ENCODE measurements at regions not wholly inside any gene's neighbourhood (a gene's known extent, or its start where the extent isn't known, plus 50 kb on each side); places are given as distances from the start of the nearest gene placed in this dataset.

DNA sequence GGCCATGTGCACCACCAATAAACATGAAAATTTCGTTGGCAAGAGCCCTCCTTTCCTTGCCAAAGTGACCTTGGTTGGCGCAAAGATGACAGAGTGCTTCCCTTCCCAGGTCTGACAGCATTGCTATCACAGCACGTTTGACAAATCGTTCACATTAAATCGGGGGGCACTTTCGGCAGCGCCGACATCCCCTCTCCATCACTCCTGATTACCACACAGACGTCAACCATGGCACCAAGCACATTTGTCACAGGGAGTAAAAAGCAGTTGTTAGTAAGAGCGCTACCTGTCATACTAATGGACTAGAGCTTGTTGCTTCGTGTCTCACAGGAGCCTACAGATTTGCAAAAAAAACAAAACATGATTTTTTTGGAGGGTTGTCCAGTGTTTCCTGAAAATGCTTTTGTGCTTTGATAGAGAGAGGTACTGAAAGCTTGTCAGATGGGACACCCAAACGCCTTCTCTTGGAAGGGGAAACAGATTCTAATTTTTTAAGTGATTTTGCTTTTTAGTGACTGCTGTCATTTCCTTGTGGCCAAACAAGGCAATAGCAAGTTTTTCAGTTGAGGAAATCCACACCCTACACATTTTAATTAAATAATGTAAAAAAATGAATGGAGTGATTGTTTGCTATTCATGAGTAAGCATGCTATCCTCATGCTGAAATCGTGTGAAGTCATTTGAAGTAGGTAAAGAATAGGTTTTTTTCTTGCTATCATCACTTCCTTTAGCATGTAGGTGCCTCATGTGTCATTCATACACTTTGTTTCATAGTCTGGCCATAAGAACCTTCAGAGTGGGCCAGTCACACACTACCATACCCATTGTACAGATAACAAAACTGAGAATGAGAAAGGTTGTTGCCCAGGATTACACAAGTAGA is 682.8 kb upstream of the WWC1 start:
- Mint-ChIP-seq H3K27ac (no peak overlapping the region), H3K9me3 (peaks cover 3% of the 10 kb centered on the region), H3K4me1 (no peaks in the 10 kb centered on the region), H3K36me3 (no peaks in the 10 kb centered on the region), H3K4me3 (no peak overlapping the region)
- DNase-seq (ENCODE audit: low spot score in 2 of 2) = no peak
- ATAC-seq = no peak

DNA sequence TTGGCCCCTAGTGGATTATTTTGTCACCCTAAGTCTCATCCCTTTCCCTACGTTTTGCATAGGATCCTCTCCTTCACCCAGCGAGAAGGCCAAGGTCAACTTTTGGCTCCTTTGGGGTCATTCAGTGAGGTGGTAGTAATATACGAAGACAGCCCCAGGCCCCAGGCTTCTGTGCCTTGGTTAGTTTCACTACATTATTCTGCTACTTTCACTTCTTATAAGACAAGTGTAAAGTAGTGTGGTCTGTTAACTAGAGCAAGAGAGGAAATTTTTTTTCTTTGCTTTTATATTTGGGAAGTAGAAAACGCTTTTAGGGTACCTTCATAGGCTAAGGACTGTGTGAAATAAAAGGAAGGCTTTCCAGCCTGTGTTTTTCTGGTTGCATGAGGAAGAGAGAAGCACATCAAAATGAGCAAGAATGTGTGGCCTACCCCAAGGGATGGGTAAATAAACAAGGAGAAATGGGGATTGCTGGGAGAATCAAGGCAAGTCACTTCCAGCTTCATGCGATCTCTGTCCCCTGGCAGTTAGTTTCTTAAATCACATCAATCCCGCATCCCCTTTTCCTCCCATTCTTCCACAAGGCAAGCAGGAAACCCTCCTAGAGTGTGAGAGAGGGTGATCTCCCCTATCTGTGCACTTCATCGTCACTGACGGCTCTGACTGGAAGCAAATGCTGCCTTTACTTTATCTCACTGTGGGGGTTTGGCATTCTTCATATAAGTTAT is 677.0 kb upstream of the WWC1 start:
- Mint-ChIP-seq H3K27ac (no peak overlapping the region), H3K4me3 (no peak overlapping the region), H3K4me1 (no peaks in the 10 kb centered on the region), H3K9me3 (peaks cover 4% of the 10 kb centered on the region), H3K36me3 (no peaks in the 10 kb centered on the region)
- DNase-seq (ENCODE audit: low spot score in 2 of 2) = no peak
- no peak for ATAC-seq

DNA sequence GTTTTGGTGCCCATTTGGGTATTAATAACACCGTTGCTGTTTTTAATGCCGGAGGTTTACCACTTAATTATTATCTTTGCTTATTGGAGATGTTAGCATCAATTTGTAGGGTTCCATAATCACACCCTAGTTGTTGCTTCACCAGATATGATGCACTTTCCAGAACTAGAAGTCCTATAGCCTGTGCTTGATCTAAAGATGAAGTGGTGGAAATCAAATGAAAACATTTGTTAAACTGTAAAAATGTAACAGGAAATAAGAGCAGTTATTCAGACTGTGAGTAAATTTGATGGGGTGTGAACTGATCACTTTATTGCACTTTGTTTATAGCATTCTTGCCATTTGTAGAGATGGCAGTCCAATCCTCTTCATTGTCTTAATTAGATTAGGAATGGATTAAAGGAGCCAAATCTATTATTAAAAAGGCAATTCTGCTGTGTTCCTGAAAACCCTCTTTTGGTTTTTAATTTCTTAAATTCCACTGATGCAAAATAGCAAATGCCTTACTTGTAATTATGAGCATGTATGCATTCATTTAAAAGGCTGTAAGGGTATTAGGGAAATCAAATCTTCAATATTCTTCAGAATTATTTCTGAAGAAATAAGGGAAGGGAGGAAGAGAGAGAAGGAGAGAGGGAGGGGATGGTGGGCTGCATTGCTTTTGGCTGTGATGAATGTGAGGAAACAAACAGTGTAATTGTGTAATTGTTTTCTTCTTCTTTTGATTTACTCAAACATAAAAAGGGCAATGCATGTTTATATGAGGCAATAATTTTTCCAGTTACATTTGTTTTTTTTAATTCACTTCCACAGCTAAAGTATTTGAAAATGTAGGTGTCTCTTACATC is 675.2 kb upstream of the WWC1 start:
- no peak overlapping the region for H3K27ac Mint-ChIP-seq
- H3K4me3 Mint-ChIP-seq = no peak overlapping the region
- H3K36me3 Mint-ChIP-seq = no peaks in the 10 kb centered on the region
- DNase-seq (ENCODE audit: low spot score in 2 of 2) = no peak
- ATAC-seq = no peak
- peaks cover 10% of the 10 kb centered on the region for H3K9me3 Mint-ChIP-seq
- no peaks in the 10 kb centered on the region for H3K4me1 Mint-ChIP-seq

DNA sequence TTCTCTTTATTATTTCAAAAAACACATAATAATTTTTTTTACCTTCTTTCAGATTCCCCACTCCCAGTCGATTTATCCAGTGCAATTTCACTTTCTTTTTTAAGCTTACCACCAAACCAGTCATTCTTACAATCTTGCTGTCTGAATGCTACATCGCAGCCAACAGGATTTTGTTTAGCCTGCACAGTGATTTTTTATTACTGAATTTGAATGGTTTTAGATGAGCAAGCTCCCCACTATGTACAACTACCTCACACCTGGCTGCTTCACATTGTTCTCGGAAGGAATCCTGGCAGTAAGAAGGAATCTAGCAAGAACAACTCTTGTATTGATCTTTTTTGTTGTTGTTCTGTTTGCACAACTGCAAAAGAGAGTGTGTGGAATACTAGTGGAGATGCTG is 668.1 kb upstream of the WWC1 start:
- no peak overlapping the region for H3K27ac Mint-ChIP-seq
- H3K9me3 Mint-ChIP-seq = peaks cover 13% of the 10 kb centered on the region
- no peak overlapping the region for H3K4me3 Mint-ChIP-seq
- H3K36me3 Mint-ChIP-seq = no peaks in the 10 kb centered on the region
- ATAC-seq (no peak), DNase-seq (ENCODE audit: low spot score in 2 of 2) (no peak)
- H3K4me1 Mint-ChIP-seq = no peaks in the 10 kb centered on the region

DNA sequence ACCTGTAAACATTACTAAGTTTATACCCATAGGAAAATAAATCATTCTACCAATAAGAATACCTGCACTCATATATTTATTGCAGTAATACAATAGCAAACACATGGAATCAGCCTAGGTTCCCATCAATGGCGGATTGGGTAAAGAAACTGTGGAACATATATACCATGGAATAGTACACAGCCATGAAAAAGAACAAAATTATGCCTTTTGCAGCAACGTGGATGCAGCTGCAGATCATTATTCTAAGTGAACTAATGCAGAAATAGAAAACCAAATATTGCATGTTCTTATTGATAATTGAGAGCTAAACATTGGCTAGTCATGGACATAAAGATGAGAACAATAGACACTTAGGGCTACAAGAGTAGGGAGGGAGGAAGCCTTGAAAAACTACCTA is 667.4 kb upstream of the WWC1 start:
- peaks cover 13% of the 10 kb centered on the region for H3K9me3 Mint-ChIP-seq
- no peak overlapping the region for H3K27ac Mint-ChIP-seq
- no peaks in the 10 kb centered on the region for H3K4me1 Mint-ChIP-seq
- H3K4me3 Mint-ChIP-seq = no peak overlapping the region
- DNase-seq (ENCODE audit: low spot score in 2 of 2) (no peak), ATAC-seq (no peak)
- H3K36me3 Mint-ChIP-seq = no peaks in the 10 kb centered on the region

DNA sequence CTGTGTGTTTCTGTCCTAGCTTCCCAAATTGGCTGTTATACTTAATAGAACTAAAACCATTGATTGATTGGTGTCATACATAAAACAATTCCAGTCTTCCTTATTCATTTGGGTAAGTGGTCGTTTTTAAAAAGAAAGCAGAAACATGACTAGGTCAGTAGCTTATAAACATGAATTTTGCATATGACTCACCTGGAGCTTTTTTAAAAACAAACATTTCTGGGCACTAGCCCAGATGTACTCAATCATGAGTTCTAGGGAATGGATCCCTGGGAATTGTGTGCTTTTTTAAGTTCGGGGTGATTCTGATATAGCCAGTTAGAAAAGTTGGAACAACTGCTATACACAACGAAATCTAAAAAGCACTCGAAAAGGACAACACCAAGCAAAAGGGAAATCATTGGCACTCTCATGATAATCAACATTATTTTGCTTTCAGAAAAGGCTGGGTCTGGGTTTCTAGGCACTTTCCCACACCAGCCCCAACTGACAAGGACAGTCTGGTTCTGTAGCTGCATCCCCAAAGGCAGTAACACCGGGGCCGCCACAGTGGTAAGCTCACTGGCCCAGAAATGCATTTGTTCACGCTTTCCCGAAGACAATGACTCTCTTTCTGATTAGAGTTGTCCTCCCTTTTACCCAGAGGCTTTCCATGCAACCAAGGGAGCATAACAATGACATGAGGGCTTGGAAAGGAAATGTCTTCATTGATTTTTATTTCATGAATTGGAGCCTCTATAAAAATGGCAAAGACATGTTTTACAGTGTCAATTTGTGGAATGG is 664.9 kb upstream of the WWC1 start:
- no peaks in the 10 kb centered on the region for H3K4me1 Mint-ChIP-seq
- H3K9me3 Mint-ChIP-seq = peaks cover 10% of the 10 kb centered on the region

DNA sequence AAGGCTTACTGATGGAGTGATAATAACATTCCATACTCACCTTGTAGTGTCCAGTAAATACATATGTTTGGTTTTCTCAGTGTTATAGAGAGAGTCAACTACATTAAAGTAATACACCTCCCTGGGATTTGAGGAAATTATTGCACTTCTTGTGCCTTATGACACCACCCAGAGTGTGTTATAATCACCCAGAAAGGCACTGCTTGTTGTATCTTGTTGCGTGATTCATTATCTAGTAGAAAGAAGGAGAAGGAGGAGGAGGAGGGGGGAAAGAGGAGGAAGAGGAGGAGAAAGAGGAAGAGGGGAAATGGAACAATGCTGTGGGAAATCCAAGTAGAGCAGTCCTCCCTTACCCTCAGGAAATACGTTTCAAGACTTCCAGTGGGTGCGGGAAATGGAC is 661.8 kb upstream of the WWC1 start:
- H3K4me1 Mint-ChIP-seq = no peaks in the 10 kb centered on the region
- DNase-seq (ENCODE audit: low spot score in 2 of 2) = no peak
- H3K9me3 Mint-ChIP-seq = peaks cover 12% of the 10 kb centered on the region
- no peaks in the 10 kb centered on the region for H3K36me3 Mint-ChIP-seq
- no peak for ATAC-seq
- no peak overlapping the region for H3K27ac Mint-ChIP-seq
- H3K4me3 Mint-ChIP-seq = no peak overlapping the region

More for the DNA sequence above, 664.9 kb upstream of the WWC1 start:
- Mint-ChIP-seq H3K27ac (no peak overlapping the region), H3K4me3 (no peak overlapping the region), H3K36me3 (no peaks in the 10 kb centered on the region)
- ATAC-seq (no peak), DNase-seq (ENCODE audit: low spot score in 2 of 2) (no peak)

DNA sequence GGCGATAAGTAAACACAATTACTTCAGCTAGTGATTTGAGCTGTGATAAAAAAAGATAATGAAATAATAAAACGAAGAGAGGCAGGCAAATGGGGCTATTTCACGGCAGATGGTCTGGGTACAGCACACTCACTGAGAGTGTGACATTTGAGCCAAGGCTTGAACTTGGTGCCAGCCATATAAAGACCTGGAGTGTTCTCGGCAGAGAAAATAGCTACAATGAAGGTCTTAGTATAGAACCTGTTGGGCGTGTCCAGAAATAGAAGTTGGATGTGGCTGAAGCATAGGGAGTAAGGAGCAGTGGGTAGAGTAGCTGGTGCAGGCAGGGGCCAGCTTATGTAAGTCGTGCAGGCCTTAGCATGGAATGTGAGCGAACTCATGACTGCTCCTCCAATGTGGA is 660.3 kb upstream of the WWC1 start:
- ATAC-seq = no peak
- Mint-ChIP-seq H3K36me3 (no peaks in the 10 kb centered on the region), H3K9me3 (peaks cover 12% of the 10 kb centered on the region), H3K4me3 (no peak overlapping the region), H3K27ac (no peak overlapping the region), H3K4me1 (no peaks in the 10 kb centered on the region)
- no peak for DNase-seq (ENCODE audit: low spot score in 2 of 2)

DNA sequence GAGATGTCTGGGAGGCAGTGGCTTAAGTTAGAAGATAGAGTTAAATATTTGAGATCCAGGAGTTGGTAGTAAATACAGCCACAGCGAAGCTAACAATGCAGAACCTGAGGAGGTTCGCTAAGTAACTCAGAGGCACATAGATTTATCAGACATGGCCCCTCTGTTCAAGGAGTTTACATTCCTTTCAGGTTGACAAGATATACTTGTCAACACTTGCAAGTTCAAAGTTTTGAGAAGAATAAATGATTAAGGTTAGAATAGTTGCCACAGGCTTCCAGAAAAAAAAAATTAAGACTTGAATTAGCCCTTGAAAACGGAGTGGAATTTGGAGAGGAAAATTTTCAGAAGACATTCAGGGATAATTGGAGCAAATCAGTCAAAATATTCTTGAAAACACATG is 658.3 kb upstream of the WWC1 start:
- H3K9me3 Mint-ChIP-seq = peaks cover 10% of the 10 kb centered on the region
- H3K27ac Mint-ChIP-seq = no peak overlapping the region
- DNase-seq (ENCODE audit: low spot score in 2 of 2) = no peak
- ATAC-seq = no peak
- H3K36me3 Mint-ChIP-seq = no peaks in the 10 kb centered on the region
- H3K4me3 Mint-ChIP-seq = no peak overlapping the region
- no peaks in the 10 kb centered on the region for H3K4me1 Mint-ChIP-seq

DNA sequence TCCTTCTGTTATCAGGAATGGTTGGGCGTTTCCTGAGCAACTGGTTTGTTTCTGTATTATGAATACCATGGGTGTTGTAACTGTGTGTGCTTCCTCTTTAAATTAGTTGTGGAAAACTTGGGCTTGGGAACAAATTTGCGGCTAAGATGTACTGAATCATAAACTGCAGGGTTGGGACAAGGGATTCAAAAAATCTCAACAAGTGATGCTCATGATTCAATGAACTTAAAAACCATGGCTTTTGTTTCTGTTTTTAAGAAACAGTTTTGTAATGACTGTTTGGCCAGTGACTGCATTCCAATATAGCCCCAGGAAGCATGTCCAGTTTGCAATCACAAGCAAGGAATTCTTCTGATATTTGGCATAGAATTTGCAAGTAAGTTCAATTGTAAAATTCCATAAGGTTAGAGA is 657.5 kb upstream of the WWC1 start:
- no peak for DNase-seq (ENCODE audit: low spot score in 2 of 2)

DNA sequence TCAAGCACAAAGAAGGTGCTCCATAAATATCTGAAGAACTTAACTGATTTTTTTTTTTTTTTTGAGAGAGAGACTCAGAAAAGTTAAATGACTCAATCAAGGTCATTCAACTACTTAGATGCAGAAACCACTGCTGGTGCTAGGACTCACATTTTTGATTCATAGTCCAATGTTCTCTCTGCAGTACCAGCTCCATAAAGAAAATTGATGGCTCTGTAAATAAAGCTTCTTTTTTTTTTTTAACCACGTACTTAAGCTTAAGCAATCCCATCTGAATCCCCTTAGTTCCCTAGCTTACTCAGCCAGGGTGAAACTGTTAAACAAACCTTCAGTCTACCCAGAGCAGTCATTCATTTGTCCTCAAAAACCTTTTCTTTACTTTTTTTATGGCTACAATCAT is 657.0 kb upstream of the WWC1 start:
- Mint-ChIP-seq H3K9me3 (peaks cover 7% of the 10 kb centered on the region), H3K4me3 (no peak overlapping the region), H3K4me1 (no peaks in the 10 kb centered on the region), H3K27ac (no peak overlapping the region), H3K36me3 (no peaks in the 10 kb centered on the region)
- DNase-seq (ENCODE audit: low spot score in 2 of 2) (no peak), ATAC-seq (no peak)

More for the DNA sequence above, 657.5 kb upstream of the WWC1 start:
- H3K4me1 Mint-ChIP-seq = no peaks in the 10 kb centered on the region
- H3K9me3 Mint-ChIP-seq = peaks cover 7% of the 10 kb centered on the region
- H3K27ac Mint-ChIP-seq = no peak overlapping the region
- H3K36me3 Mint-ChIP-seq = no peaks in the 10 kb centered on the region
- H3K4me3 Mint-ChIP-seq = no peak overlapping the region
- no peak for ATAC-seq

DNA sequence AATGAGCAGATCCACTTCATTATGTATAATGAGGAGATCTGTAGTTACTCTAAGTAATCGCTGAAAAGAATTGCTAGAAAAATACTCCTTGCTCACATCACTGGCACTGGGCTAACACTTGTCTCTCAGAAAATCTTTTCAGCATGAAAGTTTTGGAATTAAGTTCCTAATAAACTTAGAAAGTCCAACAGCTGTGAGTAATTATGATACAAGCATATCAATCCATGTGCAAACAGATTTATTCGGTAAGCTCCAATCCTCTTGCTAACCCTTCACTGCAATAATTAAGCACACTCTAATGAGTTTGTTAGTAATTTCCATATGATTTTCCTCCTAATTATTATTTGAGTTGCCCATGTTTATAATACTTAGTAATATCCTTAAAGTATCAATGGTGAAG is 652.6 kb upstream of the WWC1 start:
- peaks cover 3% of the 10 kb centered on the region for H3K9me3 Mint-ChIP-seq
- no peak for DNase-seq (ENCODE audit: low spot score in 2 of 2)
- H3K4me3 Mint-ChIP-seq = no peak overlapping the region
- no peak overlapping the region for H3K27ac Mint-ChIP-seq
- no peaks in the 10 kb centered on the region for H3K4me1 Mint-ChIP-seq
- ATAC-seq = no peak
- no peaks in the 10 kb centered on the region for H3K36me3 Mint-ChIP-seq

DNA sequence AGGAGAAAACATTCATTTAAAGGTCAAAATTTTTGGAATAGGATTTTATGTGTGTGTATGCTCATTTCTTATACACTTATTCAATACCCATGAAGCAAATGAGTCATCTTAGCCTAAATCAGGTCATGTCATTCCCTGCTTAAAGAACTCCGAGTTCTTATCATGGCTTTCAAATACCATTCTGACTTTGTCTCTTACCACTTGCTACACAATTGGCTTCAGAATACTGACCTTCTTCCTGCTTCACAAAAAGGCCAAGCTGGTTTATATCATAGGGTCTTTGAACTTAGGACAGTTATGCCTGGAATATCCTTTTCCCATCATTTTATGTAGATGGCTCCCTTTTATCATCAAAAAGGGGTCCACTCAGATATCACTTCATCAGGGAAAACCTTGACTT is 652.2 kb upstream of the WWC1 start:
- no peaks in the 10 kb centered on the region for H3K4me1 Mint-ChIP-seq

DNA sequence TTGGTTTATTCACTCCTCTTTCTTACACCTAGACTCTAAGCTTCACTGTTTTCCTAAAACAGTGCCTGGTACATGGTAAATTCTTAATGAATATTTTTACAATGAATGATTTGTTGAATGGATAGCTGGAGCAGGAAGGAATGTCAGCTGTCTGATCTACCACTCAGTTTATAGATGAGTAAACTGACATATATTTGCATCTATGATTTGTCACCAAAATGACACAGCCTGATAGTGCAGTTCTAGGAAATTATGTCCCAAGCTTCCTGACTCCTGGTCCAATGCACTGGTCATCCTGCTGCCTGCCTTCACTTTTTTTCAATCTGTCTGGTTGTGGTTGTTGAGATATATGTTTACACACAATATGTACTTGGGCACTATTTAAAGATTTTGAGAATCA is 651.7 kb upstream of the WWC1 start:
- Mint-ChIP-seq H3K9me3 (peaks cover 3% of the 10 kb centered on the region), H3K4me3 (no peak overlapping the region)
- DNase-seq (ENCODE audit: low spot score in 2 of 2) = no peak

More for the DNA sequence above, 652.2 kb upstream of the WWC1 start:
- H3K36me3 Mint-ChIP-seq = no peaks in the 10 kb centered on the region
- peaks cover 3% of the 10 kb centered on the region for H3K9me3 Mint-ChIP-seq
- ATAC-seq (no peak), DNase-seq (ENCODE audit: low spot score in 2 of 2) (no peak)
- no peak overlapping the region for H3K4me3 Mint-ChIP-seq
- no peak overlapping the region for H3K27ac Mint-ChIP-seq

DNA sequence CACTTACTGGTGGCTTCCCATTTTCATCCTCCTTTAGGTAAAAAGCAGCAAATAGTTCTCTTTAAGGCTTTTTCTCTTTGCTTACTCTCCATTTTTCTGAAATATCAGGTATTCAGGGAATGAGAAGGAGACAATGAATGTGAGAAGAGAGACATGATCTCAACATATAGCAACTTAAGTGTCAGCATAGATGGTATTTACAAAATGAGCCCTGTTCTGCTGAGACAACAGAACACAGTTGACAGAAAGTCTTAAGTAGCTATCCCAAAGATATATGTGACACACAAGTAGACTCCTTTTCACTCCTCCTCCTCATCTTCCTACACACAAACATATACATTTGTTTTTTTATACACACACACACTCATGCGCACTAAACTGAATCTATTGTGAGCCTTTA is 649.3 kb upstream of the WWC1 start:
- Mint-ChIP-seq H3K9me3 (peaks cover 9% of the 10 kb centered on the region), H3K4me3 (no peak overlapping the region), H3K4me1 (no peaks in the 10 kb centered on the region), H3K36me3 (no peaks in the 10 kb centered on the region), H3K27ac (no peak overlapping the region)
- ATAC-seq (no peak), DNase-seq (ENCODE audit: low spot score in 2 of 2) (no peak)

More for the DNA sequence above, 651.7 kb upstream of the WWC1 start:
- H3K4me1 Mint-ChIP-seq = no peaks in the 10 kb centered on the region
- H3K36me3 Mint-ChIP-seq = no peaks in the 10 kb centered on the region
- H3K27ac Mint-ChIP-seq = no peak overlapping the region
- no peak for ATAC-seq
